ENCODE measurements at regions not wholly inside any gene's neighbourhood (a gene's known extent, or its start where the extent isn't known, plus 50 kb on each side); places are given as distances from the start of the nearest gene placed in this dataset.

GRCh38 chr2:165033402-165033801, 78.1 kb upstream of the SLC38A11 start:
- intact Hi-C loops (cut with micrococcal nuclease), result no loop called here

- intact Hi-C loops (cut with micrococcal nuclease), result no loop called here
Measured at GRCh38 chr2:165032559-165032958, 77.2 kb upstream of the SLC38A11 start.

- intact Hi-C loops (cut with micrococcal nuclease), result no loop called here
Measured at GRCh38 chr2:165024199-165024598, 68.9 kb upstream of the SLC38A11 start.

- intact Hi-C loops (cut with micrococcal nuclease), result no loop called here
Measured at GRCh38 chr2:165022781-165023180, 67.5 kb upstream of the SLC38A11 start.

- intact Hi-C loops (cut with micrococcal nuclease), result loop anchor here (2.0 to 5.0 kb wide), 2 partner anchors 187 to 854 kb away; partner anchors contain the start of gene SCN3A
Measured at GRCh38 chr2:165017966-165018596, 62.8 kb upstream of the SLC38A11 start.

- intact Hi-C loops (cut with micrococcal nuclease), result loop anchor here (2.0 to 5.0 kb wide), 2 partner anchors 188 to 855 kb away; partner anchors contain the start of gene SCN3A
Measured at GRCh38 chr2:165016772-165017411, 61.6 kb upstream of the SLC38A11 start.

GRCh38 chr2:165015052-165015642, 59.8 kb upstream of the SLC38A11 start:
- intact Hi-C loops (cut with micrococcal nuclease), result loop anchor here (5.0 kb wide), 1 partner anchor 857 kb away; no protein-coding TSS in a partner anchor

- intact Hi-C loops (cut with micrococcal nuclease), result no loop called here
Measured at GRCh38 chr2:165013944-165014619, 58.8 kb upstream of the SLC38A11 start.

GRCh38 chr2:165011199-165011598, 55.9 kb upstream of the SLC38A11 start:
- intact Hi-C loops (cut with micrococcal nuclease), result no loop called here

GRCh38 chr2:165010556-165010955, 55.2 kb upstream of the SLC38A11 start:
- intact Hi-C loops (cut with micrococcal nuclease), result no loop called here

GRCh38 chr2:165009466-165009865, 54.1 kb upstream of the SLC38A11 start:
- intact Hi-C loops (cut with micrococcal nuclease), result no loop called here

GRCh38 chr2:165008730-165009315, 53.5 kb upstream of the SLC38A11 start:
- intact Hi-C loops (cut with micrococcal nuclease), result no loop called here

- intact Hi-C loops (cut with micrococcal nuclease), result no loop called here
Measured at GRCh38 chr2:165007161-165007744, 51.9 kb upstream of the SLC38A11 start.

All from T-helper 2 cell treated with Interferon-gamma antibody and Interleukin-4, amounts not matched to agents 100 ng/mL and 5 ng/mL, for 36 hours (primary cell).